Calu3 (cell line): ENCODE measurements at regions not wholly inside any gene's neighbourhood (a gene's known extent, or its start where the extent isn't known, plus 50 kb on each side); places are given as distances from the start of the nearest gene placed in this dataset.

ENCODE experiments used
- BruUV-seq: library from RNA; stranded (reverse); fragments of 400-500 nt; replicated peaks from 2 replicates; lab custom pipeline; 2021; lab: Mats Ljungman, UMichigan
- CTCF ChIA-PET: fragments of 300-600 bp; sonication (Branson Sonifier 250); formaldehyde crosslinking; loops from one replicate; lab custom pipeline; 2022; ENCODE audit warnings: antibody characterized with exemption; lab: Charles Lee
- DNase-seq: peaks from one replicate; pipeline ENCODE4 v3.0.0; 2022
- H3K27ac Mint-ChIP-seq: one replicate; pipeline ENCODE4 v1.8.0; 2022; ENCODE audit warnings: mixed read lengths; ENCODE audit not compliant: unreplicated experiment
- H3K27me3 Mint-ChIP-seq: one replicate; pipeline ENCODE4 v1.8.0; 2022; ENCODE audit warnings: mixed read lengths; ENCODE audit not compliant: unreplicated experiment
- H3K36me3 Mint-ChIP-seq: one replicate; pipeline ENCODE4 v1.8.0; 2022; ENCODE audit warnings: mild to moderate bottlenecking, moderate library complexity, mixed read lengths; ENCODE audit not compliant: insufficient read depth, unreplicated experiment
- H3K4me1 Mint-ChIP-seq: one replicate; pipeline ENCODE4 v1.8.0; 2022; ENCODE audit warnings: mild to moderate bottlenecking, low read depth, mixed read lengths; ENCODE audit not compliant: unreplicated experiment
- H3K4me3 Mint-ChIP-seq: one replicate; pipeline ENCODE4 v1.8.0; 2022; ENCODE audit warnings: mild to moderate bottlenecking, low read depth, moderate library complexity, mixed read lengths; ENCODE audit not compliant: unreplicated experiment
- H3K9me3 Mint-ChIP-seq: one replicate; pipeline ENCODE4 v1.8.0; 2022; ENCODE audit warnings: low read depth, mixed read lengths; ENCODE audit not compliant: unreplicated experiment
- CTCF ChIP-seq: fragments of 200-600 bp; IDR thresholded peaks from one replicate; pipeline ENCODE4 v1.8.0; 2022; ENCODE audit warnings: antibody characterized with exemption; ENCODE audit not compliant: unreplicated experiment
- intact Hi-C: fragments of 100-400 bp; cut with micrococcal nuclease; formaldehyde crosslinking; loops from one replicate; pipeline ENCODE4 v1.10.0; 2022; ENCODE audit not compliant: unreplicated experiment

GRCh38 chr17:83174362-83175118, 95.1 kb downstream of the METRNL start:
- TF ChIP-seq CTCF, result no peak

GRCh38 chr17:83175119-83175821, 95.9 kb downstream of the METRNL start:
- no peak for DNase-seq
- no peak overlapping the region for H3K4me3 Mint-ChIP-seq

More at GRCh38 chr17:83174362-83175118, 95.1 kb downstream of the METRNL start:
- DNase-seq, result no peak
- CTCF ChIA-PET, result no interaction called here
- no peaks in the 10 kb centered on the region for H3K9me3 Mint-ChIP-seq
- BruUV-seq, result no TSS peak
- peaks cover 70% of the 10 kb centered on the region for H3K27me3 Mint-ChIP-seq
- H3K27ac Mint-ChIP-seq, result no peak overlapping the region
- peaks cover 3% of the 10 kb centered on the region for H3K36me3 Mint-ChIP-seq
- no peaks in the 10 kb centered on the region for H3K4me1 Mint-ChIP-seq
- intact Hi-C loops, result no loop called here
- H3K4me3 Mint-ChIP-seq, result no peak overlapping the region

GRCh38 chr17:83175822-83176622, 96.6 kb downstream of the METRNL start:
- no TSS peak for BruUV-seq
- Mint-ChIP-seq H3K27ac (no peak overlapping the region), H3K4me3 (no peak overlapping the region), H3K4me1 (no peaks in the 10 kb centered on the region), H3K9me3 (no peaks in the 10 kb centered on the region), H3K27me3 (peaks cover 73% of the 10 kb centered on the region), H3K36me3 (peaks cover 3% of the 10 kb centered on the region)
- no peak for DNase-seq
- no peak for TF ChIP-seq CTCF
- CTCF ChIA-PET, result no interaction called here
- intact Hi-C loops, result no loop called here

More at GRCh38 chr17:83175119-83175821, 95.9 kb downstream of the METRNL start:
- BruUV-seq, result no TSS peak
- Mint-ChIP-seq H3K27ac (no peak overlapping the region), H3K36me3 (peaks cover 3% of the 10 kb centered on the region), H3K9me3 (no peaks in the 10 kb centered on the region), H3K27me3 (peaks cover 70% of the 10 kb centered on the region), H3K4me1 (no peaks in the 10 kb centered on the region)
- CTCF ChIA-PET, result no interaction called here
- intact Hi-C loops, result no loop called here
- TF ChIP-seq CTCF, result no peak
